Prostate gland (tissue), 2 donors: ENCODE measurements at regions not wholly inside any gene's neighbourhood (a gene's known extent, or its start where the extent isn't known, plus 50 kb on each side); places are given as distances from the start of the nearest gene placed in this dataset.

Experiments used
- CTCF ChIP-seq, 4 experiments: fragments of 200-600 bp in 2 of 4; fragments of 450-650 bp in 2 of 4; sonication (generic) in 2 of 4; IDR thresholded peaks; 1 replicate in 3 of 4; 2 replicates in 1 of 4; pipeline ENCODE4 v1.5.1; 2016 to 2019; ENCODE audit warnings: antibody characterized with exemption in 4 of 4, mild to moderate bottlenecking in 2 of 4, moderate library complexity in 2 of 4
- POLR2A ChIP-seq: fragments of 450-650 bp; IDR thresholded peaks from one replicate; pipeline ENCODE4 v1.6.1; 2016; ENCODE audit warnings: antibody characterized with exemption, mild to moderate bottlenecking
- POLR2AphosphoS5 ChIP-seq: sonication (generic); formaldehyde crosslinking; IDR thresholded peaks from one replicate; pipeline ENCODE4 v1.6.1; 2017; ENCODE audit warnings: antibody characterized with exemption

- no peak for TF ChIP-seq CTCF (IDR thresholded peaks at IDR 0.05)
- TF ChIP-seq POLR2A = no peak
- TF ChIP-seq POLR2AphosphoS5 = no peak
Observed at GRCh38 chr2:55743583-55743982, 49.9 kb upstream of the PNPT1 start.
